Stimulated activated CD8-positive, alpha-beta memory T cell treated with anti-CD3 and anti-CD28 coated beads, Interleukin-15, amount 100 ng/mL, for 24 hours (primary cell): ENCODE measurements at regions not wholly inside any gene's neighbourhood (a gene's known extent, or its start where the extent isn't known, plus 50 kb on each side); places are given as distances from the start of the nearest gene placed in this dataset.
A peak's percentile ranks its signal among the peaks of the same experiment; 100 is the strongest.

ENCODE experiments used
- DNase-seq: peaks from one replicate; pipeline ENCODE4 v3.0.0-alpha.2; 2020; ENCODE audit warnings: low read depth

GRCh38 chr17:65404761-65405160 lies 156.7 kb downstream of the AXIN2 start:
- no peak for DNase-seq

DNA sequence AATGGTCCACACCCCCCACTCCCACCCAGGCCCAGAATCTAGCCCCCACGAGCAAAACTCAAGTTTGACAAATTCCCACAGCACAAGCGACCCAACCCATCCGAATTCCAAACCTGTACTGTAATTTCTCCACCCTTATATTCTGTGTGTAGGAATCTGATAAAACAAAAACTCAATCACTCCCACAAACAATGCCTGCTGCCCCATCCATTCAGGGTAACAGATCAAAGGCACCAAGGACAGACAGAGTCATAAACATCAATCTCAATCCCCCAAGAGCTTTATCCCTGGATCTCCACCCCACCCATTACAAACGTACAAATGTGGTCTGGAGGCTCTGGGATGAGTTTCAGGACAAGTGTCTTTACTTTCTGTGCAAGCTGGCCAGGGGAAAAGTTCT lies 157.8 kb downstream of the AXIN2 start:
- no peak for DNase-seq

DNA sequence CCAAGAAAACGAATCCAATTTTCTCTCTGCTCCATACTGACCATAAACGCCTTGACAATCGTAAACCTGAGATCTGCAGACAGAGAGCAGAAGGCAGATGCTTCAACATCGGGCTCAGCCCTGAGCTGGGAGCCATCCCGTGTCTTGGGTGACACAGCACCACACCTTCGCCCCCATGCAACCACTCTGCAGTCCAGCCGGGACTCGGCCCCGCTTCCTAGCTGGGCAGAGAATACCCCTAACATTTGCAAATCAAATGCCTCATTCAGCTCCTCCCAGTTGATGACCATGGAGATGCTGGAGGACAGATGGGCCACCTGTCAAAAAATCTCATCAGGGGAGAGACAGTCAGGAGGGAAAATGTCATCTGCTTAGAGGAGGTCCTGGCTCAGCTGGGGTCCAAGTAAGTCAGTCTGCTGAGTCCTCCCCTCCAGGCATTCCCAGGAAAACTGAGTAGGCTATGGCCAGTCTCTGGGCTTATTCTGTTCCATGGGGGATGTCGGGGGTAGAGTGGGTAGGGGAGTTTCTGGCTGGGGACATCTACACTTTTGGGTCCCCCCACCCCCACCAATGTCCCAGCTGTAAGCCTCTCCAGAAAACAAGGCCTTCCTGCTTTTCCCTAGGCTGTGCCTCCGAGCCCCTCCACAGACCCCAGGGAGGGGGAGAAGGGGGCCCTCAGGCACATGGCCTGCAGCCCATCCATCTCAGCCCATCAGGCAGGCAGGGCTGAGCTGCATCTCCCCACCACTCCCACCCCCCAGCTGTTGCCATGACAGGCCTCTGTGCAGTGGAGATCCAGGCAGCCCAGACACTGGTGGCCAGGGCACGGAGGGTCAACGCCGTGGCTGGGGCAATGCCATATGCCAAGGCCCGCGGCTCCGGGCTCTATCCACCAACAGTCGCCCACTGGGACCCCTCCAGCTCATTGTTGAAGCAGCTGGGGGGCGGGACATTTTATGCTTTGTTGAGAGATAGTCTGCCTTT lies 158.6 kb downstream of the AXIN2 start:
- no peak for DNase-seq

GRCh38 chr17:65401561-65401960 lies 159.9 kb downstream of the AXIN2 start:
- no peak for DNase-seq

- DNase-seq, result no peak
Observed at GRCh38 chr17:65400701-65401100, 160.7 kb downstream of the AXIN2 start.

- no peak for DNase-seq
Observed at GRCh38 chr17:65398040-65398787, 163.2 kb downstream of the AXIN2 start.

DNA sequence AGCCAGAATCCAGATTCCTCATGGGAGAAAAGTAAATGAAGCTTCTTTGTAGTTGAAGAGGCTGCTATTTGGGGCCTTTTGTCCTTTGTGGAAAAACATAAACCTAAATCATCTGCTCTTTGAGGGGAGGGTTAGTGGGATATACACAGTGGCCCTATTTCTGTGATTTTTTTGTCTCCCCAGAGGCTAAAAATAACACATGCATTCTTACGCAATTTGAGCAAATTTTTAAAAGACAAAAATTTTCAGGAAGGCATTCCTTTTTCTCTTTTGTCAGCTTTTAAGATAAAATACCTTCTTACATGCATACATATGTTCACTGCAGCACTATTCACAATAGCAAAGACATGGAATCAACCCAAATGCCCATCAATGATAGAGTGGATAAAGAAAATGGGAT lies 165.5 kb downstream of the AXIN2 start:
- DNase-seq, result no peak

GRCh38 chr17:65394811-65395472 lies 166.5 kb downstream of the AXIN2 start:
- no peak for DNase-seq

- DNase-seq, result no peak
Observed at GRCh38 chr17:65393514-65393913, 167.9 kb downstream of the AXIN2 start.

DNA sequence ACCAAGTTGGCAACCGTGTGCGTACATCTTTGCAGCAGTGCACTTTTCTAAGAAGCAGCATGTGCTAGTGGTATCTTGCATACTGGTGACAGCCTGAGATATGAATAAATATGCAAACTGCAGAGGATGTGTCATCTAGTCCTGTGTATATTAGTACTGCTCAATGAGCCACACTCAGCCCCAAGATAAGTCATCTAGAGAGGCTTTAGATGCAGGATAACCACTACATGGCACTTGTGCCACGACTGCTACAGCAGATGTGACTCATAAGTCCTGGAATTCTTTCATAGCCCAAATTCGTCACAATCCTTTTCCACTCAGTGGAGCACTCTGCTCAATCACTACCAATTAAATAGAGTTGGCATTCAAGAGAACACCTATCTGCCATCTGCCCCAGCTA lies 171.5 kb downstream of the AXIN2 start:
- DNase-seq, result no peak

- DNase-seq, result no peak
Observed at GRCh38 chr17:65389426-65389825, 172.0 kb downstream of the AXIN2 start.

GRCh38 chr17:65388911-65389310 lies 172.5 kb downstream of the AXIN2 start:
- DNase-seq, result no peak

DNA sequence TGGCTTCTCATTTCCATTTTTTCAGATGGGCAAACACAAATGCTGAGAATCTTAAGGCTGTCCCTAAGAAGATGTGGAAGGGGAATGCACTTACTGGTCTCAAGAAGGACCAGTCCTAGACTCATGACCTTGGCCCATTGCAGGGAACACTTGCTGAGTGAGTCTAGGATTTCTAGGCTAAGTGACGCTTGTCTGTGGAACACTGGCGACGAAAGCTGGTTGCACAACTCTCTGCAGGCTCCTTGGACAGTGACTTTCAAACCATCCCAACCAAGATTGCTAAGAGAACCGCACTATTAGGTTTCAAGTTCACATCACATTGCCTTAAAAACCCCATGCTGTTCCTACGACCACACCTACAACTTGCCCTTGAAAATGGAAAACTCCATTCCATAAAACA lies 174.1 kb downstream of the AXIN2 start:
- no peak for DNase-seq

GRCh38 chr17:65385726-65386125 lies 175.7 kb downstream of the AXIN2 start:
- no peak for DNase-seq

GRCh38 chr17:65385071-65385470 lies 176.4 kb downstream of the AXIN2 start:
- DNase-seq, result no peak

- no peak for DNase-seq
Observed at GRCh38 chr17:65381152-65381551, 180.3 kb downstream of the AXIN2 start.

DNA sequence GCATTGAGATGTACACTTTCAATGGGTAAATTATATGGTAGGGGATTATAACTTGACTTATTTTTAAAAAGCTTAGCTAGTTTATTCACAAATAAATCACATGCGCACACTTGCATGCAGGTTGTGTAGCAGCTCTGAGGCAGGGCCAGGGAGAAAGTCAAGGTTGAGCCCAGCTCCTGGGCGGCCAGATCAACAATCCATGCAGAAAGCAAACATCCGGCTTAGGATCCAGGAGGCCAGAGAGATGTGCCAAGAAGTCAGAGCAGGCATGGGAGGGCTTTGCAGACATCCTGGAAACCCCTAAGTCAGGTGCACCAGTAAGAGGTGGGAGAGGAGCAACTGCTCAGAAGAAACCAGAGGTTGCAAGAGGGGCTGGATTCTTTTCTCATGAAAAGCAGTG lies 186.5 kb downstream of the AXIN2 start:
- DNase-seq, result no peak

GRCh38 chr17:65371702-65372101 lies 189.7 kb downstream of the AXIN2 start:
- no peak for DNase-seq

DNA sequence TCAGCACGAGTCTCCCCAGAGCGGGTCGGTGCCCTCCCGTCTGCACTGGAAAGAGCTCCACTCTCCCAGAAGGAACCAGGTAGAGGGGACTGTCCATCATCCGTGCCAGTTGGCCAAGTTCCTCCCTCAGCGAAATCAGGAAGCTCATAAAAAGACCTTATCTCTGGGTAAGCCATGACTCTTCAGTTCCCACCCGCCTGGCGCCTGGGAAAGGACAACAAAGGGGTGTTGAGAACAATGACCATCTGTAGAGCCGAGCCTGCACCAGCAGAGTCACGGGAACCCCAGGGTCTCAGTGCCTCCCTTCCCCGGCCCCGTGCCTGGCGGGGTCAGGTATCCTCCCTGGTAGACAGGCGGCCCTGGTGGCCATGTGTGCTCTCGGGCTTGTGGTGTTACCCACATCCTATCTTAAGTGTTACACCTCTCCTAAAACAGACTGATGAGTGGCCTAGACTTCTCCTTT lies 190.7 kb downstream of the AXIN2 start:
- no peak for DNase-seq

DNA sequence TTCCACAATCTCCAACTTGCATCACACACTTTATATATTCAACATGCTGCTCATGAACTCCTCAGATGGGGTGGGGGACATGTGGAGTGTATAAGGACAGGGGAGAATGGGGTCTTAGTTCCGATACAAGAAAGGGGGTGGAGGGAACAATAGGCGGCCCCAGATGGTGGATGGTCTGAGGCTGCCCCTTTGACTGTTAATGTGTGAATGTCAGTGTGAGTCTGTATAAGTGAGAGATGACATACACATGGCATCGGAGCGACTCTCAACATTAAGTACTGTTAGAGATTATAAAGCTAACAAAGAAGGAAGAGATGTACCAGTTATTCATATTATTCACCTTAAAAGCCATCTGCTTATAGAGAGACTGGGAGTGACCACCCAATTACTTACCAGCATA lies 193.1 kb downstream of the AXIN2 start:
- DNase-seq, result no peak

GRCh38 chr17:65366102-65366844 lies 195.2 kb downstream of the AXIN2 start:
- peak; percentile 26 for DNase-seq

DNA sequence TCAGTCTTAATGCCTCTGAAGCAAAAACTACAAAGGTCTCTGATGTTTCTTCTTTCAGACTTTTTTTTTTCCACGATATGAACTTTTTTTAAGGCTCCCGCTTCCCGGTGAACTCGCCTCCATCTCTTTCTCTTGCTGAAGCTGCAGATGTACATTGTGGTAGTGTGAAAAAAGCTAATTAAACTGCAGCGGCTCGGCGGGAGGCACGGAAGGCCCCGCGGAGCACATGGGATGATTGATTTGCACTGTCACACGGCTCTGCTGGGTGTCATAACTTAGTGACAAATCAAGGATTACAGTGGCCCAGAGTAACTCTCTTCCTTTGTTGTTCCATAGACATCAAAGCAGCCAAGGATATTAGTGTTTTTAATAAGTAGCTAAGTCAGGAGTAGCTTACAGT lies 196.3 kb downstream of the AXIN2 start:
- no peak for DNase-seq
